Retinal pigment epithelial cell (primary cell): ENCODE measurements at regions not wholly inside any gene's neighbourhood (a gene's known extent, or its start where the extent isn't known, plus 50 kb on each side); places are given as distances from the start of the nearest gene placed in this dataset.

Experiments used
- DNase-seq: peaks from one replicate; pipeline ENCODE4 v3.0.0-alpha.2; 2010; ENCODE audit warnings: low read depth
- H3K4me3 ChIP-seq: 2 replicates; pipeline ENCODE4 v1.5.1; 2011; ENCODE audit warnings: mild to moderate bottlenecking, low read length, control low read depth, moderate library complexity
- TF ChIP-seq, protein P1 (sequence below): conservative IDR thresholded peaks from 2 replicates; pipeline ENCODE4 v1.5.1; 2011; ENCODE audit warnings: low read depth, low read length, control low read depth, inconsistent platforms

GRCh38 chr10:60728056-60728455, 50.2 kb upstream of the CDK1 start:
- no peak for DNase-seq
- no peak overlapping the region for H3K4me3 ChIP-seq
- TF ChIP-seq, protein P1, sequence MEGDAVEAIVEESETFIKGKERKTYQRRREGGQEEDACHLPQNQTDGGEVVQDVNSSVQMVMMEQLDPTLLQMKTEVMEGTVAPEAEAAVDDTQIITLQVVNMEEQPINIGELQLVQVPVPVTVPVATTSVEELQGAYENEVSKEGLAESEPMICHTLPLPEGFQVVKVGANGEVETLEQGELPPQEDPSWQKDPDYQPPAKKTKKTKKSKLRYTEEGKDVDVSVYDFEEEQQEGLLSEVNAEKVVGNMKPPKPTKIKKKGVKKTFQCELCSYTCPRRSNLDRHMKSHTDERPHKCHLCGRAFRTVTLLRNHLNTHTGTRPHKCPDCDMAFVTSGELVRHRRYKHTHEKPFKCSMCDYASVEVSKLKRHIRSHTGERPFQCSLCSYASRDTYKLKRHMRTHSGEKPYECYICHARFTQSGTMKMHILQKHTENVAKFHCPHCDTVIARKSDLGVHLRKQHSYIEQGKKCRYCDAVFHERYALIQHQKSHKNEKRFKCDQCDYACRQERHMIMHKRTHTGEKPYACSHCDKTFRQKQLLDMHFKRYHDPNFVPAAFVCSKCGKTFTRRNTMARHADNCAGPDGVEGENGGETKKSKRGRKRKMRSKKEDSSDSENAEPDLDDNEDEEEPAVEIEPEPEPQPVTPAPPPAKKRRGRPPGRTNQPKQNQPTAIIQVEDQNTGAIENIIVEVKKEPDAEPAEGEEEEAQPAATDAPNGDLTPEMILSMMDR = no peak

DNA sequence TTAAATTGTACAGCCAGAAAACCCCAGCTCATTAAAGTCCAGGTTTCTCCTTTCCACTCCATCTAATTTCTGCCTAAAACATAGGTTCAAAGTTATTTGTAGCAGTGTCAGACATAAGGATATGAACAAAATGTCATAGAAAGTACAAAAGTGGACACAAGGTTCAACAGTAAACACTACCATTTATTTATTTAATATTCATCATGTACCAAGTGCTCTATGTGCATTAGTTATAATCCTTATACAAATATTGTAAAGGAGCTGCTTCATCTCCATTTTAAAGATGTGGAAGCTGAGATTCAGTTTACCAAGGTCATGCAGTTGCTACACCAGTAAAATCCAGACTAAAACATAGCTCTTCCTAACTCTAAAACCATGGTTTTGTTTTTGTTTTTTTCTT, 52.0 kb upstream of the CDK1 start:
- H3K4me3 ChIP-seq = no peak overlapping the region
- no peak for DNase-seq
- TF ChIP-seq, protein P1 = no peak

GRCh38 chr10:60722623-60723022, 55.7 kb upstream of the CDK1 start:
- no peak for DNase-seq
- H3K4me3 ChIP-seq = no peak overlapping the region
- TF ChIP-seq, protein P1 = no peak

GRCh38 chr10:60719721-60720120, 58.6 kb upstream of the CDK1 start:
- no peak for DNase-seq
- no peak overlapping the region for H3K4me3 ChIP-seq
- TF ChIP-seq, protein P1 = no peak

DNA sequence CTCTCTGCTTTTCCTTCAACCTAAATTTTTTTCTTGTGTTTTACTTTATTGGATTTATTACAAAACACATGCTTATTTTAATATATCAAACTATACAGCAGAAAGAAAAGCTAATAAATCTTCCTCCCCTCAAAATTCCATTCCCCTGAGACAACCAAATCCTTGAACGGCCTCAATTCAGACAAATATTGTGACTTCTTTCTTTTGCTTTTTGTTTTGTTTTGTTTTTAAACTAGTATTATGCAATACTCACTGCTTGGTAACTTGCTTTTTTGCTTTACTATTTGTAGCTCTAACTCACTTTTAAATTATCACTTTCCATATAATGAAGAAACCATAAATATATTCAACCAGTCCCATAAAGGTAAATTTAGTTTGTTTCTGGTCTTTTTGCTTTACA, 59.4 kb upstream of the CDK1 start:
- TF ChIP-seq, protein P1 = no peak
- no peak overlapping the region for H3K4me3 ChIP-seq
- DNase-seq = no peak

DNA sequence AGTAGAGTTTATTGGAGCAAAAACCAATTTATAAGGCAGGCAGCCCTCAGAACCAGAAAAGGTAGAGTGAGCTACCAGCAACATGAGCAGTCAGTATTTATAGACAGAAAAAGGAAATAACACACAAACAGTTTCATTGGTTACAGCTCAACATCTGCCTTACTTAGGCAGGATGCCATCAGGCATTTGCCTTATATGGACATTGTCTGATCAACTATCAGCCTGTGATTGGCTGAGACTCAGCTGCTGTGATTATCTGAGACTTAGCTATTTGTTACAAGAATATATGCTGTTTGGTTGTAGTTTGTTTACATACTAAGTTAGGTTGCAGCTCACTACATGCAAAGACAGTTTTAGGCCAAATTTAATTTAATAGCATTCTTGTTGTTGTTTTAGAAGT, 60.4 kb upstream of the CDK1 start:
- H3K4me3 ChIP-seq = no peak overlapping the region
- TF ChIP-seq, protein P1 = no peak
- no peak for DNase-seq

- H3K4me3 ChIP-seq = no peak overlapping the region
- DNase-seq = no peak
- TF ChIP-seq, protein P1 = no peak
Measured at GRCh38 chr10:60714233-60714632, 64.0 kb upstream of the CDK1 start.
